ENCODE measurements at regions not wholly inside any gene's neighbourhood (a gene's known extent, or its start where the extent isn't known, plus 50 kb on each side); places are given as distances from the start of the nearest gene placed in this dataset.

DNA sequence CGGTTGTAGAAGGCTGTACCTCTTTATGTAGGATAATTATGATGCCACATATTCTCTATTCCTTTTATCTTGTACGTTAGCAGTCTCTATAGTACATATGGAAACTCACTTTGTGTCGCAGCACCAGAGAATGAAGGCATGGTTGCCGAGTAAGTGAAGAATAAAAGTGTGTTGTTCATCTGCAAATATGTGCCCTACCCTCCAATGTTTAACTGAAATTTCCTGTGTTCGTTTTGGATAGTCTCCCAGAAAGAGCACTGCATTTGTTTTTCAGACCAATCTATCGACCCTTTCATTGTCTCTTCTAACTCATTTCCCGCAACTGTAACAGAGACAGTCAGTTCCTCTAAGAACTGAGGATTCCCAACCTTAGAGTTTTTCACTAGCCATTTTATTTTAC, 592.8 kb downstream of the TUSC7 start:
- Histone ChIP-seq H3K9ac (ENCODE audit: low read depth, low read length) (no peak overlapping the region), H3K4me3 (ENCODE audit: low read depth in 1 of 2, low read length in 2 of 2) (no peak overlapping the region), H3K4me2 (ENCODE audit: insufficient read depth, low read length) (no peak overlapping the region), H3K9me3 (ENCODE audit: insufficient read depth, low read length, severe bottlenecking) (no peaks in the 10 kb centered on the region), H3K36me3 (ENCODE audit: insufficient read depth, low read length) (no peaks in the 10 kb centered on the region), H2AFZ (ENCODE audit: low read depth, low read length) (no peak overlapping the region), H3K27me3 (ENCODE audit: insufficient read depth, low read length, poor library complexity) (no peaks in the 10 kb centered on the region), H4K20me1 (ENCODE audit: insufficient read depth, low read length) (no peaks in the 10 kb centered on the region), H3K79me2 (ENCODE audit: insufficient read depth, low read length) (no peaks in the 10 kb centered on the region), H3K4me1 (ENCODE audit: insufficient read depth, low read length) (no peaks in the 10 kb centered on the region), H3K27ac (ENCODE audit: low read length) (no peak overlapping the region)
- ATAC-seq (ENCODE audit: insufficient read depth, low read depth) (no peak), DNase-seq (no peak)
- no peak for TF ChIP-seq EZH2 (IDR thresholded peaks at IDR 0.05; ENCODE audit: borderline replicate concordance, low read depth, low read length, severe bottlenecking)

DNA sequence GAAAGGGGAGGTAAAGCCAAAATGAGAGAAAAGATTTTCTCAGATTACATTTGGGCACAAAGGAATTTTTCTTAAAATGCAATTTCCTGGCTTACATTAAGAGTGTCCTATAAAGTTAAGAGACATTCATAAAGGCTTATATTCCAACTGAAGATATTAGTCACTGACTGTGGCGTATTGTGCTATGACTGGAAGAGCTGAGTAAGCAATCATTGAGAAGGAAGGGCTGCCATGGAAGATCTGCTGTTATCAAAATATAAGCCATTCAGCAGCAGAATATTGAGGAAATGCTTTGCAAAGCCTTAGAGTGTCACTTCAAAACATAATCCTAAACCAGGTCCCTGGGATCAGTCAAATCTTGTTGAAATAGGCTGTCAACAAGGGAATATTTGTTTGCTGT, 593.9 kb downstream of the TUSC7 start:
- DNase-seq, result no peak
- Histone ChIP-seq H3K4me2 (ENCODE audit: insufficient read depth, low read length) (no peak overlapping the region), H3K79me2 (ENCODE audit: insufficient read depth, low read length) (no peaks in the 10 kb centered on the region), H3K4me3 (ENCODE audit: low read depth in 1 of 2, low read length in 2 of 2) (no peak overlapping the region), H3K9me3 (ENCODE audit: insufficient read depth, low read length, severe bottlenecking) (no peaks in the 10 kb centered on the region), H4K20me1 (ENCODE audit: insufficient read depth, low read length) (no peaks in the 10 kb centered on the region), H3K9ac (ENCODE audit: low read depth, low read length) (no peak overlapping the region), H3K4me1 (ENCODE audit: insufficient read depth, low read length) (no peaks in the 10 kb centered on the region), H3K27ac (ENCODE audit: low read length) (no peak overlapping the region), H3K36me3 (ENCODE audit: insufficient read depth, low read length) (no peaks in the 10 kb centered on the region), H2AFZ (ENCODE audit: low read depth, low read length) (no peak overlapping the region), H3K27me3 (ENCODE audit: insufficient read depth, low read length, poor library complexity) (no peaks in the 10 kb centered on the region)
- ATAC-seq (ENCODE audit: insufficient read depth, low read depth), result no peak
- TF ChIP-seq, protein P1, sequence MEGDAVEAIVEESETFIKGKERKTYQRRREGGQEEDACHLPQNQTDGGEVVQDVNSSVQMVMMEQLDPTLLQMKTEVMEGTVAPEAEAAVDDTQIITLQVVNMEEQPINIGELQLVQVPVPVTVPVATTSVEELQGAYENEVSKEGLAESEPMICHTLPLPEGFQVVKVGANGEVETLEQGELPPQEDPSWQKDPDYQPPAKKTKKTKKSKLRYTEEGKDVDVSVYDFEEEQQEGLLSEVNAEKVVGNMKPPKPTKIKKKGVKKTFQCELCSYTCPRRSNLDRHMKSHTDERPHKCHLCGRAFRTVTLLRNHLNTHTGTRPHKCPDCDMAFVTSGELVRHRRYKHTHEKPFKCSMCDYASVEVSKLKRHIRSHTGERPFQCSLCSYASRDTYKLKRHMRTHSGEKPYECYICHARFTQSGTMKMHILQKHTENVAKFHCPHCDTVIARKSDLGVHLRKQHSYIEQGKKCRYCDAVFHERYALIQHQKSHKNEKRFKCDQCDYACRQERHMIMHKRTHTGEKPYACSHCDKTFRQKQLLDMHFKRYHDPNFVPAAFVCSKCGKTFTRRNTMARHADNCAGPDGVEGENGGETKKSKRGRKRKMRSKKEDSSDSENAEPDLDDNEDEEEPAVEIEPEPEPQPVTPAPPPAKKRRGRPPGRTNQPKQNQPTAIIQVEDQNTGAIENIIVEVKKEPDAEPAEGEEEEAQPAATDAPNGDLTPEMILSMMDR (IDR thresholded peaks at IDR 0.05; ENCODE audit: borderline replicate concordance, extremely low read depth, low read length, poor library complexity, severe bottlenecking), result no peak
- no peak for TF ChIP-seq EZH2 (IDR thresholded peaks at IDR 0.05; ENCODE audit: borderline replicate concordance, low read depth, low read length, severe bottlenecking)

- DNase-seq (no peak), ATAC-seq (ENCODE audit: insufficient read depth, low read depth) (no peak)
- Histone ChIP-seq H3K27me3 (ENCODE audit: insufficient read depth, low read length, poor library complexity) (no peaks in the 10 kb centered on the region), H3K79me2 (ENCODE audit: insufficient read depth, low read length) (no peaks in the 10 kb centered on the region), H3K4me1 (ENCODE audit: insufficient read depth, low read length) (no peaks in the 10 kb centered on the region), H2AFZ (ENCODE audit: low read depth, low read length) (no peak overlapping the region), H3K4me2 (ENCODE audit: insufficient read depth, low read length) (no peak overlapping the region), H3K9me3 (ENCODE audit: insufficient read depth, low read length, severe bottlenecking) (no peaks in the 10 kb centered on the region), H4K20me1 (ENCODE audit: insufficient read depth, low read length) (no peaks in the 10 kb centered on the region), H3K36me3 (ENCODE audit: insufficient read depth, low read length) (no peaks in the 10 kb centered on the region), H3K27ac (ENCODE audit: low read length) (no peak overlapping the region), H3K9ac (ENCODE audit: low read depth, low read length) (no peak overlapping the region), H3K4me3 (ENCODE audit: low read depth in 1 of 2, low read length in 2 of 2) (no peak overlapping the region)
- TF ChIP-seq, protein P1 (IDR thresholded peaks at IDR 0.05; ENCODE audit: borderline replicate concordance, extremely low read depth, low read length, poor library complexity, severe bottlenecking), result no peak
- TF ChIP-seq EZH2 (IDR thresholded peaks at IDR 0.05; ENCODE audit: borderline replicate concordance, low read depth, low read length, severe bottlenecking), result no peak
Observed at GRCh38 chr3:117304681-117305080, 595.1 kb downstream of the TUSC7 start.

DNA sequence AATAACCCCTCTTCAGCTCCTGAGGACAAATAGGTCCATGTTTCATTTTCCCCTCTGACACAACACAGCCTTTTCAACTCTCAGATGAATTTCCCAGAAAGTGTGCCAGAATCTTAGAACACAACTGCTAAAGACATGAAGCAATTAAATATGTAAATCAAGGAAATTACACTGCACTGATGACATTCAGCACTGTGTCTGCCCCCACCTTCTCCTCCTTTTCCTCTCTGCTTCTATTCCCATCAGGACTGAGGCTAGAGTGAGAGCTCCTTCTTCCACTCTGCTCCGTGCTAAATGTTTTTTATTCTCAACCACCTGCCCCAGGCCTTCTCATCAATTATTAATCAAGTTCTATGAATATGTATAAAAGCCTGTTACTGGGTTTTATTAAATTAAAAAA, 596.1 kb downstream of the TUSC7 start:
- Histone ChIP-seq H3K27ac (ENCODE audit: low read length) (no peak overlapping the region), H3K79me2 (ENCODE audit: insufficient read depth, low read length) (no peaks in the 10 kb centered on the region), H3K36me3 (ENCODE audit: insufficient read depth, low read length) (no peaks in the 10 kb centered on the region), H3K9ac (ENCODE audit: low read depth, low read length) (no peak overlapping the region), H3K4me3 (ENCODE audit: low read depth in 1 of 2, low read length in 2 of 2) (no peak overlapping the region), H3K9me3 (ENCODE audit: insufficient read depth, low read length, severe bottlenecking) (no peaks in the 10 kb centered on the region), H3K4me1 (ENCODE audit: insufficient read depth, low read length) (no peaks in the 10 kb centered on the region), H3K4me2 (ENCODE audit: insufficient read depth, low read length) (no peak overlapping the region), H2AFZ (ENCODE audit: low read depth, low read length) (no peak overlapping the region), H4K20me1 (ENCODE audit: insufficient read depth, low read length) (no peaks in the 10 kb centered on the region), H3K27me3 (ENCODE audit: insufficient read depth, low read length, poor library complexity) (no peaks in the 10 kb centered on the region)
- TF ChIP-seq EZH2 (IDR thresholded peaks at IDR 0.05; ENCODE audit: borderline replicate concordance, low read depth, low read length, severe bottlenecking), result no peak
- TF ChIP-seq, protein P1 (IDR thresholded peaks at IDR 0.05; ENCODE audit: borderline replicate concordance, extremely low read depth, low read length, poor library complexity, severe bottlenecking), result no peak
- no peak for DNase-seq
- ATAC-seq (ENCODE audit: insufficient read depth, low read depth), result no peak
